NOMO-1 (cell line): ENCODE measurements at regions not wholly inside any gene's neighbourhood (a gene's known extent, or its start where the extent isn't known, plus 50 kb on each side); places are given as distances from the start of the nearest gene placed in this dataset.

Source experiments
- DNase-seq, 2 experiments: peaks; one replicate each; lab custom pipeline; 2025; ENCODE audit not compliant: unreplicated experiment in 2 of 2; lab: John Stamatoyannopoulos, UW

DNA sequence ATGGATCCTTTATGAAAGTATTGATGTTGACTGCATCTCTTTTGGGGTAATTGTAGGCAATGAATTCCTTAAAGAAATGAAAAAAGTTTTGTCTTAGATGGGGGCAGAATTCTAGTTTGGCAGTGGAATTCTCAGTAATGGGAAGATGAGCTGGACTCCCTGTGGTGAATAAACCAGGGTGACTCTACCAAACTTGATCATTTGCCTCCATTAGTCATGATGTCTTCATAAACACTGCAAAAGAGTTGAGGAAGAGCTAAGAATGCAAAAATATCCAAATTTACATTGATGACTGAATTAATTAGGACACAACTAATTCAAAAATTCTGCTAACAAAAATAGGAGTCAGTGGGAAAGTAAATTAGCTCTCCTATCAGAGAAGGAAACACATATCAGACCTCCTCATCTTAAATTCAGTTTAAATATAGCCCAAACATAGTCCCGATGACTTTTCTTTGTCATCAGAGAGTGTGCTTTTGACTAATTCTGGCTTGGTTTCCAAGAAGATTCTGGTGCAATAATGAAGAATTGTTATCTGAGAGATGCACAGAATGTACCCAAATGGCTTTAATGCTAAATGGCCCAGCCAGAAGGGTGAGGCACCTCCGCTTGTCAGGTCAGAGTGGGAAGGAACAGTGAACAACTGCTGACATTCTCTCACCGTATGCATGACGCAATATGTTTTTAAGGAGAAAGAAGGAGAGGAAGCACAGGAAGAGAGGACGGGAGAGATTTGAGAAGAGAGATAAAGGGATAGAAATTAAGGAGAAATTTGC, 525.1 kb downstream of the LMO4 start:
- no peak for DNase-seq

GRCh38 chr1:87863317-87863716, 534.6 kb downstream of the LMO4 start:
- no peak for DNase-seq

DNA sequence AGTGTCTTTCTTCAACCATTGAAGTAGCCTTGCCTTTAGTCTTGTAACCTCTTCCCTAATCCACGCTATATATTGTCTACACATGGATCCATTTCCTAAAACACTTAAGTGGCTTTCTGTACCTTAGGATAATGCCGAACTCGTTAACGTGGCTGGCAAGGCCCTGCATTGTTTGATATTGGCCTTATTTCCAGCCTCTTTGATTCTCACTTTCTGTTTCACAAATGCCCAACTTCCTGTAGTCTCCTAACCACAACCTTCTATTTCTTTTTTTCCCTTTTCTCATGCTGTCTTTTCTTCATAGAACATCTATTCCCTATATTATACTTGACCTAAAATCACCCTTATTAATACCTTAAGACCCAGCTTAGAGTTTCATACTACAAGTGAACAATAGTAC, 536.0 kb downstream of the LMO4 start:
- DNase-seq: peak; percentile 3 to 42

DNA sequence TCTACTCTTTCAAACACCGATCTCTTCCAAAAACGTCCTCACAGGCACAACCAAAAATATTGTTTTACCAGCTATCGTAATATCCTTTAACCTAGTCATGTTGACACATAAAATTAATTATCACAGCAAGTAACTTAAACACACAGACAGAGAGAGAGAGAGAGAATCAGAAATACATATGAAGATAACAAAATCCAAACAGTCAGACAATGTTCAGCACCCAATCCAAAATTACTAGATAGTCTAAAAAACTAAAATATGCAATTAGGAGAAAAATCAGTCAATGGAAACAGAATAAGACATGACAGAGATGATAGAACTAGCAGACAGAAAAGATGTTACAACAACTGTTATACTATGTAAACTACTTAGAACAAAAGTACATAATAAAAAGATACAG, 537.7 kb downstream of the LMO4 start:
- DNase-seq: no peak

GRCh38 chr1:87867626-87868025, 538.9 kb downstream of the LMO4 start:
- DNase-seq: no peak

- peak; percentile 65 to 97 for DNase-seq
Measured at GRCh38 chr1:87869567-87869966, 540.9 kb downstream of the LMO4 start.

DNA sequence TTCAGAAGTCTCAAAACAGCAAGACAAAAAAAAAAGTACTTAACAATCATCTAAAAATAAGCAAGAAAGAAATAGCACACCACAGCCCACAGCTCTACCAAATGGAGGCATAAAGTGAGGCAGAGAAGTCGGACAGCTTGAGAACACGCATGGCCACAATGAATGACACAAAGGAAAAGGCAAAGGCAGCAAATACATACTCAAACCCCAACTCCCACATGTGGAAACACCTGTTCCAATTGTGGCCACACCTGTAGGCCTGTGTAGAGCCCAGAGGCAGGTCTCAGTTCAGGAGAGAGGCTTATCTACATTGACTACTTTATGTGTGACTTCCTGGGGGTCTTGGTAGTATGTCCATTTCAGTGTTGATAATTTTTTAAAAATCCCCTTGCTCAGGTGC, 543.5 kb downstream of the LMO4 start:
- DNase-seq: no peak

GRCh38 chr1:87872692-87873091, 544.0 kb downstream of the LMO4 start:
- DNase-seq: no peak

GRCh38 chr1:87878873-87879272, 550.2 kb downstream of the LMO4 start:
- no peak for DNase-seq

- DNase-seq: no peak
Measured at GRCh38 chr1:87880098-87880760, 551.5 kb downstream of the LMO4 start.

- DNase-seq: no peak
Measured at GRCh38 chr1:87880764-87881163, 552.1 kb downstream of the LMO4 start.

GRCh38 chr1:87883906-87884305, 555.2 kb downstream of the LMO4 start:
- DNase-seq: no peak

- no peak for DNase-seq
Measured at GRCh38 chr1:87884581-87884980, 555.9 kb downstream of the LMO4 start.

DNA sequence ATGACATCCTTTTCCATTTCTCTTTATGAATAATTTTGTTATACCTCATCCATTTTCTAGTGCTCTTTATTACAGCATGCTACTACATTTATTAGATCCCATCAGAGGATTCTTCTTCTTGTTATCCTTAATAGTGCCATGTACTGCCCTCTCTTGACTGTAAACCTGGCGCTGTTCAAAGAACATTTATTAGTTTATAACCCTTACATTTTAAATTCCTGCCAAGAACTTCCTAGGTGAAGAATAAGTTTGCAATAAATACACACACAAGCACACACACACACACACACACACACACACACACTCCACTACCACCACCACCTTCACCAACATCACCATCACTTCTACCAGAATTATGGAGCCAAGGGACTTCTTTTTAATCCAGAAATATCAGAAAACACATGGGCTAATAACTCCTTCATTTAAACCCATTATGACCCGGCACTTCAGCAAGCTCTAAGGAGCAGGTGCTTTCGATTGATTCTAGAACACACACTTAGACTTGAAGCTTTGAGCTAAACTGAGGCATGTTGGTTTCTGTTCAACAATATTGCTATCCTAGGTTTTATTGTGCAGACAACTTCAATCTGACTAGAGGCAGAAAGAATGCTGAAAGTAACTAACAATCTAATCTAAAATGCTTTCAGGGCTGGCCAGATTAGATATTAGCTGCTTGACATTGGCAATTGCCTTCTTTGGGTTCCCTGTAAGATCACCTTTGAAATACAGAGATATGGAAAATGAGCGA, 556.8 kb downstream of the LMO4 start:
- DNase-seq: no peak

DNA sequence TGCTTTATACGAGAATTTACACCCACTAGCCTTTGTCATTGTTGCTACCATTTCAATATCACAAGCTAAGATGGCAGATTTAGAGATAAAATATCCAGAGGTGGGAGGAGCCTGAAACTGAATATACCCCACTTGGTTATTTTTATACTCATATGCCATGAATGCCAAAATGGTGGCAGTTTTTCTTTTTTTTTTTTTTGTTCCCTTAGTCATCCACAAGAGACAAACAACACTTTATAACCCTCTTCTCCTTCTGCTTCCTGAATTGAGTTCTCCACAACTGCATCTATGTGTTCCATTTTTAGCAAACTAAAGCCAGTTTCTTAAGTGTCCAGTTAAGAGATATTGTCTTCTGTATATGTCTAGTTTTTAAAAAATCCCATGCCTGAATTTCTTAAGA, 558.4 kb downstream of the LMO4 start:
- no peak for DNase-seq

GRCh38 chr1:87888446-87888845, 559.8 kb downstream of the LMO4 start:
- no peak for DNase-seq

- peak in 1 of 2 experiments; percentile 16 for DNase-seq
Measured at GRCh38 chr1:87894062-87894461, 565.4 kb downstream of the LMO4 start.

DNA sequence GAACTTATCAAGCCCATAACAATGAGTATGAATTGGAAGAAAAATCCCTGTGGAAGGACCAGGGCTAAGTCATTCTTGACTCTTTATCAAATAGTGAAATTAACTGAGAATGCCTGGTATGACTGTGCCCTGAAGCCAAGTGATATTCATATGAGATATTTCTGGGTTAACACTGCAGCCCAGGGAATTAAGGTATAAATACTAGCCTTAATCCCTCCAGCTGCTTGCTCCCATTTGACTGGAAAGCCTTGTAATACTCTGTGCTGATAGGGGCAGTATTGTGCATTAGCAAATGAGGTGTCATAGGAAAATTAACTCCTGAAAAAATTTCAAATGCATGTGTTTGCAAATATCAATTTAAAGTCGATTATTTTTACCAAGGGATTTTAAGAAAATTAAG, 568.8 kb downstream of the LMO4 start:
- no peak for DNase-seq

DNA sequence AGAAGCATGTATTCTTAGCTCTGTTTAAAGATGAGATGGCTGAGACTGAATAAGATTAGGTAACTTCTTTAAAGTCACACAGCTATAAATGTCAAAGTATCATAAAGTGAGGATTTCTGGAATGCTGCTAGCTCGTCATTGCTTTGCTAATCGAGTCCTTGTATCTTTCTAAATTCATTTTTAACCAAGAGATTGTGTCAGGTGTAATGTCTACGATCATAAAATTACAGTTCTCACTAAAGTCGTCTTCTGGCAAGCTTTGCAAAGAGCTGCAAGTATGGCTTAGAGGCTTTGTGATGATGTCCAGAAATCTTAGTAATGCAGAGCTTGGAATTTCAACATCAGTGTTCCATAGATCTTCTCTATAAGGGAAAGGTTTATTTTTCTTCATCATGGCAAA, 569.8 kb downstream of the LMO4 start:
- no peak for DNase-seq

DNA sequence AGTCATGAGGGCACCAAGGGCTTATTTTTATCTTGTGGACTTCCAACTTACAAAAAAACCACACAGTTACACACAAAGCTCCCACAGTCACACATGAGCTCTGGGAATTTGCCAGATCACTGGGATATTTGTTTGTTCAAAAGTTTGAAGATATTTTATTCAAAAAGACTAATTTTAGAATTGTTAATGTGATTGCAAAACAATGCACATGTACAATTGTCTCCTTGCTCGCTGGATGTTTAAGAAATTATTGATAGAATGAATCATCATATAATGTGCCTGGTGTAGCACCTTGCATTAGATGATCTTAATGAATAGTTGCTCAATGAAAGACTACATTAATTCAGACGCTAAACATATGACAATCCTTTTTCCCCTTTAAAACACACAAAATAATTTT, 570.3 kb downstream of the LMO4 start:
- DNase-seq: no peak

GRCh38 chr1:87899746-87900145, 571.1 kb downstream of the LMO4 start:
- DNase-seq: no peak

GRCh38 chr1:87902830-87903229, 574.1 kb downstream of the LMO4 start:
- DNase-seq: peak; percentile 64 to 81
